Omental fat pad (tissue), 3 donors: ENCODE measurements at regions not wholly inside any gene's neighbourhood (a gene's known extent, or its start where the extent isn't known, plus 50 kb on each side); places are given as distances from the start of the nearest gene placed in this dataset. TPM values are rescaled to one million over a fixed set of nuclear protein-coding genes. Genes with fewer than 3 reads are reported as not detected.

Experiments
- ATAC-seq: fragments of 150-250 bp; one replicate; pipeline ENCODE4 v1.9.1; 2016; ENCODE audit warnings: mild to moderate bottlenecking, moderate library complexity; ENCODE audit not compliant: low FRiP score
- DNase-seq: peaks from one replicate; pipeline ENCODE4 v3.0.0-alpha.2; 2019; ENCODE audit warnings: low spot score
- small RNA-seq: library from RNA; depleted of rRNA; stranded (forward); fragments of <200 nt; gene quantifications from one replicate; pipeline ENCODE3, GENCODE V24; 2016
- TF ChIP-seq, protein P1 (sequence below), 3 donors: fragments of 450-650 bp; IDR thresholded peaks; one replicate each; pipeline ENCODE4 v1.5.1; 2016 to 2017; ENCODE audit warnings: antibody characterized with exemption in 3 of 3, mild to moderate bottlenecking in 3 of 3, moderate library complexity in 2 of 3

DNA sequence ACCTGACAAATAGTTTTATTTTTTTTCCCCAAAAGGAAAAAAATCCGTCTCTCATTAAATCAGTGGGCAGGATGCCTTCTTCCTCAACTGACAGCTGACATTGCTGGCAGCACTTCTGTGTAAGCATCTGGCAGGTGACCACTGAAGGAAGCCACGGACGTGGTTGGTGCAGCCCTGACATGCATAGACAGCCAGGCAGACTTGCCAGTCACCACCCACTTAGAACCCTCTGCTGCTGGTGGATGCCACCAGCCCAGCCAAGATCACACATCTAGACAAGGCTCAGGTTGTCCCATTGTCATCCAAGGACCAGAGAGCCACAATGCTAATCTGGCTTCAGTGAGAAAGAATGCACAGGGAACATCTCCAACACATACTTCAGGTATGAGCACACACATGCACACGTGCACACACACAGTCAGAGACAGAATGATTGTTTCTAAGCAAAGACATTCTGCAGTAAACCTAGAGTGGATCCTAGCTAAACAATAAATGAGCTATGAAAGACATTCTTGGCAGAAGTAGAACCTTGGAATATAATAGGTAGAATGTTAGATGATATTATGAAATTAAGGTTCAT is 49.8 kb upstream of the BMAL1 start:
- ATAC-seq (no peak), DNase-seq (no peak)
- TF ChIP-seq, protein P1, sequence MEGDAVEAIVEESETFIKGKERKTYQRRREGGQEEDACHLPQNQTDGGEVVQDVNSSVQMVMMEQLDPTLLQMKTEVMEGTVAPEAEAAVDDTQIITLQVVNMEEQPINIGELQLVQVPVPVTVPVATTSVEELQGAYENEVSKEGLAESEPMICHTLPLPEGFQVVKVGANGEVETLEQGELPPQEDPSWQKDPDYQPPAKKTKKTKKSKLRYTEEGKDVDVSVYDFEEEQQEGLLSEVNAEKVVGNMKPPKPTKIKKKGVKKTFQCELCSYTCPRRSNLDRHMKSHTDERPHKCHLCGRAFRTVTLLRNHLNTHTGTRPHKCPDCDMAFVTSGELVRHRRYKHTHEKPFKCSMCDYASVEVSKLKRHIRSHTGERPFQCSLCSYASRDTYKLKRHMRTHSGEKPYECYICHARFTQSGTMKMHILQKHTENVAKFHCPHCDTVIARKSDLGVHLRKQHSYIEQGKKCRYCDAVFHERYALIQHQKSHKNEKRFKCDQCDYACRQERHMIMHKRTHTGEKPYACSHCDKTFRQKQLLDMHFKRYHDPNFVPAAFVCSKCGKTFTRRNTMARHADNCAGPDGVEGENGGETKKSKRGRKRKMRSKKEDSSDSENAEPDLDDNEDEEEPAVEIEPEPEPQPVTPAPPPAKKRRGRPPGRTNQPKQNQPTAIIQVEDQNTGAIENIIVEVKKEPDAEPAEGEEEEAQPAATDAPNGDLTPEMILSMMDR (IDR thresholded peaks at IDR 0.05), result no peak

Small RNAs in the stretch of these regions (small RNA-seq; reads per million reads assigned to genes)
- not detected for gene AC022878.1
